Spleen (tissue), 11 donors: ENCODE measurements at regions not wholly inside any gene's neighbourhood (a gene's known extent, or its start where the extent isn't known, plus 50 kb on each side); places are given as distances from the start of the nearest gene placed in this dataset.

Experiments
- DNase-seq: peaks from one replicate; pipeline ENCODE4 v3.0.0-alpha.2; 2020
- H3K27ac ChIP-seq, 8 donors: fragments of 200-600 bp; sonication (generic) in 7 of 8; 1 replicate in 4 of 8; 2 replicates in 4 of 8; pipeline versions ENCODE4 v1.5.0 to v1.8.0; 2016 to 2021; ENCODE audit warnings: inconsistent platforms in 4 of 8, mild to moderate bottlenecking in 4 of 8, moderate library complexity in 1 of 8
- H3K27me3 ChIP-seq, 7 donors: fragments of 200-600 bp; sonication (generic) in 6 of 7; replicated peaks in 1 of 7; 1 replicate in 4 of 7; 2 replicates in 3 of 7; pipeline versions ENCODE4 v1.5.0 to v1.8.0; 2016 to 2021; ENCODE audit warnings: inconsistent platforms in 3 of 7, mild to moderate bottlenecking in 1 of 7
- H3K36me3 ChIP-seq, 6 donors: fragments of 200-600 bp; sonication (generic) in 5 of 6; 1 replicate in 4 of 6; 2 replicates in 2 of 6; pipeline versions ENCODE4 v1.5.0 to v1.8.0; 2016 to 2021; ENCODE audit warnings: inconsistent platforms in 2 of 6
- H3K4me1 ChIP-seq, 6 donors: fragments of 200-600 bp; sonication (generic) in 5 of 6; 1 replicate in 3 of 6; 2 replicates in 3 of 6; pipeline versions ENCODE4 v1.5.0 to v1.8.0; 2016 to 2021; ENCODE audit warnings: inconsistent platforms in 3 of 6
- H3K4me3 ChIP-seq, 8 donors: fragments of 200-600 bp; sonication (generic) in 7 of 8; 1 replicate in 4 of 8; 2 replicates in 4 of 8; pipeline versions ENCODE4 v1.5.0 to v1.8.0; 2016 to 2021; ENCODE audit warnings: inconsistent platforms in 4 of 8, mild to moderate bottlenecking in 4 of 8, moderate library complexity in 2 of 8
- H3K9me3 ChIP-seq, 8 donors: fragments of 200-600 bp; sonication (generic) in 7 of 8; 1 replicate in 4 of 8; 2 replicates in 4 of 8; pipeline versions ENCODE4 v1.5.0 to v1.8.0; 2016 to 2021; ENCODE audit warnings: inconsistent platforms in 4 of 8
- CTCF ChIP-seq, 11 experiments: fragments of 200-600 bp in 7 of 11; fragments of 450-650 bp in 4 of 11; sonication (generic) in 4 of 11; IDR thresholded peaks in 8 of 11; conservative IDR thresholded peaks in 3 of 11; 1 replicate in 7 of 11; 2 replicates in 4 of 11; pipeline versions ENCODE4 v1.4.0 to v1.8.0; 2016 to 2021; ENCODE audit warnings: antibody characterized with exemption in 11 of 11, inconsistent platforms in 4 of 11, mild to moderate bottlenecking in 1 of 11
- POLR2A ChIP-seq, 3 donors: fragments of 450-650 bp; IDR thresholded peaks; one replicate each; pipeline ENCODE4 v1.5.1; 2017; ENCODE audit warnings: antibody characterized with exemption in 3 of 3, mild to moderate bottlenecking in 1 of 3
- POLR2AphosphoS5 ChIP-seq, 3 donors: sonication (generic); formaldehyde crosslinking; IDR thresholded peaks; one replicate each; pipeline ENCODE4 v1.5.1; 2017; ENCODE audit warnings: antibody characterized with exemption in 3 of 3
- WGBS, 5 donors: extraction: QIAGEN DNeasy Blood & Tissue Kit in 3 of 5; methylation state at CpG; one replicate each; pipeline versions ENCODE4 v1.1.5 to v1.1.7; 2013 to 2018; 5-methylcytosine and 5-hydroxymethylcytosine counted together
- intact Hi-C: fragments of 100-400 bp; cut with DNase I; formaldehyde crosslinking; loops from one replicate; pipeline ENCODE4 v1.15.0; 2023; ENCODE audit warnings: low total_unique reads
- donor health status: healthy with polysubstance abuse.
- donor health status: DM: no; HTN: no; CAD: no; lungs with moderate emphysema.
- donor health status: DM: no; HTN: no; CAD: no.
- donor health status: Bipolar disorder and iron deficiency.
- donor health status: healthy.
- donor health status: DM: no; HTN: no; CAD: no.
- donor health status: DM: yes; HTN: yes; CAD: no.

DNA sequence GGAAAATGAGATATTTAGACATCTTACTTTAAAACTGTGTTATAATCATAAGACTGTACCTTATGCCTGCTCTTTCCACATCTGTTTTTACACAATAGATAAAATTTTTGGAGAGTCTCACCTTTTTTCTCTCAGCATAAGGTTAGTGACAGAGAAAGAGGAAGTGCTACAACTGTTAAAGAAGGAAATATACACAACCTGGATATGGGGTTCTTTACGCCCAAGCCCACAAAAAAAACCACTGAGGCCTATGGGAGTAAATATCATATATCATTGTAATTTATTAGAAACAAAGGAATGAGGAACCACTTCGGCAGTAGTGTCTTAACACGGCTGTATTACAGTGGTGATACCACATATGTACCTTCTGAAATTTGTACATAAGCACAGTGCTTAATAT is 265.9 kb upstream of the GK2 start:
- DNase-seq = no peak
- H3K36me3 ChIP-seq = no peaks in the 10 kb centered on the region
- 28 to 40% (median 34%) methylated on average over 3 of the region's 3 CpGs for WGBS, 5 donors
- H3K27me3 ChIP-seq = no peaks in the 10 kb centered on the region
- no peak overlapping the region for H3K27ac ChIP-seq
- no peak overlapping the region for H3K4me3 ChIP-seq
- no peaks in the 10 kb centered on the region for H3K4me1 ChIP-seq
- H3K9me3 ChIP-seq = peaks cover 0 to 33% (median 13%) of the 10 kb centered on the region in 8 donors
- TF ChIP-seq POLR2A (IDR thresholded peaks at IDR 0.05) (no peak), POLR2AphosphoS5 (IDR thresholded peaks at IDR 0.05) (no peak), CTCF (IDR thresholded peaks at IDR 0.05 in 8 of 11, conservative IDR thresholded peaks at IDR 0.05 in 3 of 11) (no peak)
- intact Hi-C loops = no loop called here

- H3K9me3 ChIP-seq = peaks cover 0 to 37% (median 17%) of the 10 kb centered on the region in 8 donors
- DNase-seq = no peak
- no peak overlapping the region for H3K27ac ChIP-seq
- TF ChIP-seq CTCF (IDR thresholded peaks at IDR 0.05 in 8 of 11, conservative IDR thresholded peaks at IDR 0.05 in 3 of 11) = no peak
- H3K4me3 ChIP-seq = no peak overlapping the region
- 62 to 73% (median 67%) methylated on average over 7 of the region's 7 CpGs for WGBS, 5 donors
- intact Hi-C loops = no loop called here
- no peaks in the 10 kb centered on the region for H3K36me3 ChIP-seq
- H3K27me3 ChIP-seq = no peaks in the 10 kb centered on the region
- H3K4me1 ChIP-seq = no peaks in the 10 kb centered on the region
These were observed 265.3 kb upstream of the GK2 start for GRCh38 chr4:79673377-79673776.

- WGBS, 5 donors = 69 to 85% (median 76%) methylated on average over 3 of the region's 3 CpGs
- no peak for TF ChIP-seq POLR2A (IDR thresholded peaks at IDR 0.05)
- TF ChIP-seq CTCF (IDR thresholded peaks at IDR 0.05 in 8 of 11, conservative IDR thresholded peaks at IDR 0.05 in 3 of 11) = no peak
- no peak for TF ChIP-seq POLR2AphosphoS5 (IDR thresholded peaks at IDR 0.05)
- Histone ChIP-seq H3K27me3 (no peaks in the 10 kb centered on the region), H3K4me3 (no peak overlapping the region), H3K4me1 (no peaks in the 10 kb centered on the region), H3K36me3 (no peaks in the 10 kb centered on the region), H3K27ac (no peak overlapping the region), H3K9me3 (peaks cover 0 to 30% (median 14%) of the 10 kb centered on the region in 8 donors)
- no peak for DNase-seq
- intact Hi-C loops = no loop called here
These were observed 258.8 kb upstream of the GK2 start for GRCh38 chr4:79666875-79667274.

DNA sequence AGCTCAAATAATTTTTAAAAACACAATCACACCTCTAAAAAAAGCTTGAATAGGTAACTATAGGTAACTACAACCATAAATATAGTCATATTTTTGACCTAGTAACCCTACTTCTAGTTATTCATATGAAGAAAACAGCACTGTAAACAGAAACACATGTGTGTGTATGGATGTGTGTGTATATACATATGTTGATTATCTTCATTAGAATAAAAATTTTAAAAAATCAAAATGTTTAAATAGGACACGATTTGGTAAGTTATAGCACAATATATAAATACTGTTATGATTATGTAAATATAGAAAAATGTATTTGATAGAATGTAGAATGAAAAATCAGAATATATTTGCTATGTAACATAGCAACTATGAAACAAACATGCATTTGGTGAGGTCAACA is 258.1 kb upstream of the GK2 start:
- no peak for DNase-seq
- Histone ChIP-seq H3K4me1 (no peaks in the 10 kb centered on the region), H3K36me3 (no peaks in the 10 kb centered on the region), H3K4me3 (no peak overlapping the region), H3K9me3 (peaks cover 0 to 30% (median 14%) of the 10 kb centered on the region in 8 donors), H3K27ac (no peak overlapping the region), H3K27me3 (no peaks in the 10 kb centered on the region)
- 51 to 75% (median 63%) methylated on average over 1 of the region's 1 CpG for WGBS, 5 donors
- TF ChIP-seq POLR2AphosphoS5 (IDR thresholded peaks at IDR 0.05) = no peak
- no peak for TF ChIP-seq POLR2A (IDR thresholded peaks at IDR 0.05)
- TF ChIP-seq CTCF (IDR thresholded peaks at IDR 0.05 in 8 of 11, conservative IDR thresholded peaks at IDR 0.05 in 3 of 11) = no peak
- intact Hi-C loops = no loop called here
